ENCODE measurements at regions not wholly inside any gene's neighbourhood (a gene's known extent, or its start where the extent isn't known, plus 50 kb on each side); places are given as distances from the start of the nearest gene placed in this dataset.

DNA sequence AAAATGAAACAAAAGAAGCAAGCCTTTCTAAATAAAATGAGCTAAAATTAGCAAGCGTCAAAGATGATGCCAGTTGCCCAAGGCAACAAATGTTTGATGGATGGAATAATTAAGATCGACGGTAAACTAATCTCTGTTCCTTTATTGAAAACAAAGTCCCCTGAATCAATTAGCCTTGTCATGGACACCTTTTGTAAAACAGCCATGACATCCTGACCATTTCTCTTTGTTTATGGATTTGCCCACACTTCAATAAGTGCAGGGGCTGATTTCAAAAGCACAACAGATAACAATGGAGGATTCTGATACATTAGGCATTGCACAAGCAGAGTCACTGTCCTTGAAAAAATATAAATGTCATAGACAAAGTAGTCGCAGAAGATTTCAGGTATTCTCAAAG lies 160.1 kb upstream of the HNRNPA3 start:
- DNase-seq: no peak
- intact Hi-C loops (cut with micrococcal nuclease): no loop called here
- ATAC-seq: no peak

DNA sequence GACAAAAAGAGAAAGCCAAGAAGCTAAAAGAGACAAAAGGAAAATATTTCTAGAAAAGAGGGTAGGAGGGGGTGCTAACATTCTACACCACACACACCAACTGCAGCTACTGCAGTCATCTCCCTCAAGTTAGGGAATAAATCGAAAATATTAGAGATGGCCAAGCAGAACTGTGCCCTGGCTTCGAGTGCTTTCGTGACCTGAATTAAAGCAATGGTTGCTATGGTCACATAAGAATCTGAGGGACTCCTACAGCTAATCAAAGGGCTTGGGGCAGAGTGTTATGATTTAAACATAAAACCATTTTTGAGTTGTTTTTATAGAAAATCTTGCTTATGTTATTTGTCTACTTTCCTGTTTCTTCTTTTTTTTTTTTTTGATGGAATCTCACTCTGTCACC lies 159.6 kb upstream of the HNRNPA3 start:
- intact Hi-C loops (cut with micrococcal nuclease): no loop called here
- DNase-seq (no peak), ATAC-seq (no peak)

DNA sequence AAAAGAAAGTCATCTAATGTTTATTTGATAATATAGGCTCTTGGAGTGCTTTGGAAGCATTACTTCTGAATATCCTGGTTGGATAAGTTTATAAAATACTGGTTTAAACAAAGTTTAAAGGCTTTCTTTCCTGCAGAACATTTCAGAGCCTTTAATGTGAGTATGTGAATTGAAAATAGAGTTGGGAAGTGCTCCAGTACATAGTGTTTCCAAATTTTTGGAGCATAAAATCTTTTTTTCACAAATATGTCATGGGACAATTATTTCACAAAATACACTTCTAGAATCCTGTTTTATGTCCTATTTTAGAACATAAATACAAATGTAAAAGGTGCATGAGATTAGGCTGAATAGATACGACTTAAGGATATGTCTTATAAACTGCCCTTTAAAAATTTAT lies 158.9 kb upstream of the HNRNPA3 start:
- ATAC-seq: no peak
- no peak for DNase-seq
- intact Hi-C loops (cut with micrococcal nuclease): no loop called here

DNA sequence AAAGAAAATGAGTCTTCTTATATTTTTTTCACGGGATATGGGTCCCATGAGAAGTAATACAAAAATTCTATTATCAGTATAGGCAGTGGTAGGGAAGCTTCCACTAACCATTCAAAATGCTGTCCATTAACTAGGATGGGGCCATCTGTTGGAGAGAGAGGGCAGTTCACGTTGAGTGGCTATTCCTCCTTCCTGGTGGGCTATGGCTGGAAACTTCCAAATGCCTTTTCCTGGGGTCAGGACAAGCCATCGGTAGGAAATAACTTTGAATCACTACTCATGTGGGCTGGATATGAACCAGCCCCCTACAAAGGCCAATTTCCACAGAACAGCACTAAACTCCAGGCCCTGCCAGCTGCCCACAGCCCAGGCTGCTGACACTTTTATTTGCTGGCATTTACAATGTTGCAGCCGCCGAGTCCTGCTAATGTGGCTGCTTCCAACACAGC lies 156.1 kb upstream of the HNRNPA3 start:
- ATAC-seq (no peak), DNase-seq (no peak)
- intact Hi-C loops (cut with micrococcal nuclease): no loop called here

DNA sequence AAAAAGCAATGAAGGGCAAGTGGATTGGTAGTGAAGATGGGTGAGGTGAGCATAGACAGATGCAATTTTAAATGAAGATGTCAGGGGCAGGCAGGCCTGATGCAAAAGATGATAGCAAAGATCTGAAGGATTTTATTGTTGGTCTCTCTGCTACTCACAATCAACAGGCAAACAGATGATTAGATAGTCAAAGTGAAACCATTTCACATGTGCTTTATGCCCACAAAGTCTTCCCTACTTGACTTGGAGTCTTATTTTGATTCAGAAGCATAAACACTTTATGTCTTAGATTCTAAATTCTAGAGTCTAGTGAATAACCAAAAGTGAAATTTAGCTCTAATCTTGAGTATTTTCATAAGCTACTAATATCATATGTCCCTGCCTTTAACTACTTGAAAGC lies 153.8 kb upstream of the HNRNPA3 start:
- DNase-seq (no peak), ATAC-seq (no peak)

DNA sequence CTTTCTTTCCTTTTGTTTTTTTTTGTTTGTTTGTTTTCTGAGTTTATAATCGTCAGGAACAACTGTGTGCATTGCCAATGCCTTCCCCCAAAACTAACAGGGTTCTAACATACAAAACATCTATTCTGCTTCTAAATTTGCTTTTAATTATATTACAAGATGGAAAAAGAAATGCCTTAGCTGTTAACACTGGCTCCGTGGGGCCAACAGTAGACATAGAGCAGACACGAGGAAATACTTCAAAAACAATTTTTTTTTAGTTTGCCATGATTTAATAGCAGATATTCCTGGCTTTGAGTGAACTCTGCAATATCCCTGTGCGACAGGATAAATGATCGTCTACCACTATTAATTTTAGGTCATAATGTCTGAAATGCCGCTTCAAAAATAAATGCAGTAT lies 153.3 kb upstream of the HNRNPA3 start:
- intact Hi-C loops (cut with micrococcal nuclease): no loop called here
- ATAC-seq: no peak
- DNase-seq: no peak

More for the DNA sequence above, 153.8 kb upstream of the HNRNPA3 start:
- intact Hi-C loops (cut with micrococcal nuclease): no loop called here

DNA sequence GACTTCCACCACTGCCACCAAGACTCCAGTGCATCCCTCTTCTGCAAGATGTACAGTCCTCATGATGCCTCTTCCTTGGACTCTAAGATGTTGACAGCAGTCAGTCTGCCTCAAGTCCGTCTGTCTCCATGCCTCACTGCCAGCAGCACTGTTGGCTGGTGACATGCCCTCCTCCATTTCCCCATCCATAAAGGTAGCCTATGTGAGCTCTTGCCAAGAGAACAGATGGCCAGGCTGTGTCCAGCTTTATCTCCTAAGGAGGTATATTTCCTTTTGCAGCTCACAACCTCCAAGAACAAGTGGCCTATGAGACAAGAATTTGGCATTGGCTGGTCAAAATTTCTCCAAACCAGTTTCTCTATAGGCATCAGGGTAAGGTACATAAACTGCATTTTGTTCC lies 149.3 kb upstream of the HNRNPA3 start:
- DNase-seq: no peak
- ATAC-seq: no peak
- intact Hi-C loops (cut with micrococcal nuclease): no loop called here

DNA sequence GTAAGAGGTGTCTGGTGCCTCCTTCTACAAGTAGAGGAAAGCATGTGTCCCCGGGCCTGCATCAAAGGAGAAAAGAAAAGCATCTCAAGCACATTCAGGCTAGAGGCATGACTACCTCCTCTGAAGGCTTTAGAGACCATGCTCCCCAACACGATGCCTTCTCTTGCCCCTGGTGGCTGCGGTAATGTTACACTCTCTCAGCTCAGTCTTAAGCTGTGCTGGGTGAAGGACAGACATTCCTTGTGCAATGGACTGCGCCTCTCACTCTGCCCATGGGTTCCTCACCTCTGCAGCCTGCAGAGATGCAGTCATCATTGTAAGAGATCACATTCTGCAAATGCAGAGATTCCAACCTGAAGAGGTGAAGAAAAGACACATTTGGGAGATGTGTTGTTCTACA lies 148.2 kb upstream of the HNRNPA3 start:
- intact Hi-C loops (cut with micrococcal nuclease): no loop called here
- DNase-seq (no peak), ATAC-seq (no peak)

DNA sequence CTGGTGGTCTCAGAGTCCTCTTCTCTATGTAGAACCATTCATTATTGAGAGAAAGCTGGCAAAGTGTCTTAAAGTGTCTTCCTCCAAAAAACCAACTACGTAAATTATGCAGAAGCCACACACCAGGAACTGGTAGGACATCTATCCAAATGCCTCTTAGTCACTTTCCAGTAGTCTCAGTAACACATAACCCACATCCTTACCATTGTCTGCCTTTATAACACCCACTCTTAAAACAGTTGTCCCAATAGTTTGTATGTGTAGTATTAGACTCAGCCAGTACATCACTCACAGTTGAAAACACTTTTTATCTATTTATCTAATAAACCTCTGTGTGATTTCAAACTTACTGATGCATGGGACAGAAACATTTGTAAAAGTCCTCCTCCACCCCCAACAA lies 143.6 kb upstream of the HNRNPA3 start:
- DNase-seq (no peak), ATAC-seq (no peak)
- intact Hi-C loops (cut with micrococcal nuclease): no loop called here

DNA sequence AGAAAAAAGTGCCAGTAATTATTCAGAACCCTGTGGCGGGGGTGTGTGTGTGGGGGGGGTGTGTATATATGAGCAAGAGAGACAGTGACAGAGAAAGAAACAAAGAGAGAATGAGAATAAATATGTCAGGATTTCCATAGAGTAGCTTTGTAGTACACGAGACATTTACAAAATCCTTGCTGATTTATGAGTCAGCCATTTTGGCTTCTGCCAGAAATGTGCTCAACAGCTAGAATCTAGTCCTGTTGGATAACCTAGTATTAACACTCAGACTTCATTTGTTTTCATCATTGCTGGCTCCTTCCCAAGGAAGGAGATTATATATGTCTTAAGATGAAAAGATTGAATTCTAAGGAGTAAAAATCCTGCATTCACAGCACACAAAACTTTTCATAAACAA lies 140.5 kb upstream of the HNRNPA3 start:
- intact Hi-C loops (cut with micrococcal nuclease): no loop called here
- no peak for DNase-seq
- no peak for ATAC-seq

DNA sequence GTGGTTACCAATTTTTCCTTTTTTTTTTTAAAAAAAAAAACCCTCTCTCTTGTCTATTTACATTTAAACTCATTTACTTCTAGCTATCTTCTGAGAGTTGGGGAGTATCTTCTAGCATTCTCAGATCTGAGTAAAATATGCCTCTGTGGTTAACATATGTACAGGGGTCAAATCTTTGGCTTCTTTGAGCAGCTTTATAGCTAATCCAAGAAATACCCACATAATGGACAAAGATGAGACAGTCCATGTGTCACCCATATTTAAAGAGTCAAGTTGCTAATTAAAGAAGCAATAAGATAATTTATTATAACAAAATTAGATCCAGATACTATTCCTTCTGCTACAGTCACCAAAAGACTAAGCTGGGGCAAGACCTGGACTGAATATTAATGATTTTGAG lies 139.0 kb upstream of the HNRNPA3 start:
- intact Hi-C loops (cut with micrococcal nuclease): no loop called here
- DNase-seq (no peak), ATAC-seq (no peak)

DNA sequence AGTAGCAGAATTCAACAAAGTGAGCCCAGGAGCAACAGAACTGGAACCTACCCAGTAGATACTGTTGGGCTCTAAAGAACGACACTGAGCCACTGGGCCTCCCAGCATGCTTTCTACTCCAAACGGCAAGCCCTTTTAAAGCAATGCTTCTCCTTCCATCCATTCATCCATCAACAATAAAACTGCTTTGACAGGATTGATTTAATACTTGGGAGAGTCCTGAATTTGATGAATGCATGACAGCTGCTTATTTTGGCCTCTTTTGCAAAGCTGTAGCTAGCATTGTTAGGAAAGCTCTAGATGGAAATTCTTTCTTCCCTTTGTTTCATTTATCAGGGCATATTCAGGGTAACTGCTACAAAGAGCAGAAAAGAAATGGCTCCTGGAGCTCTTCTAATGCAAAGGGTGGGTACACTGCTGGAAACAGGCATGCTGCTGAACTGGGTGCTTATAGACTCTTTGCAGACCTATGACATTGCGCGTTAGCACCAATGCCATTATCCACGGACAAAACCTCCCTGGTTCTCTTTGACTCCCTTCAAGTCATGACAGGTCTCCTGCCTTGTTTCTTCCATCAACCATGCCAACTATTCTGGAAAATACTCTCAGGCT lies 138.4 kb upstream of the HNRNPA3 start:
- DNase-seq (no peak), ATAC-seq (no peak)
- intact Hi-C loops (cut with micrococcal nuclease): no loop called here

DNA sequence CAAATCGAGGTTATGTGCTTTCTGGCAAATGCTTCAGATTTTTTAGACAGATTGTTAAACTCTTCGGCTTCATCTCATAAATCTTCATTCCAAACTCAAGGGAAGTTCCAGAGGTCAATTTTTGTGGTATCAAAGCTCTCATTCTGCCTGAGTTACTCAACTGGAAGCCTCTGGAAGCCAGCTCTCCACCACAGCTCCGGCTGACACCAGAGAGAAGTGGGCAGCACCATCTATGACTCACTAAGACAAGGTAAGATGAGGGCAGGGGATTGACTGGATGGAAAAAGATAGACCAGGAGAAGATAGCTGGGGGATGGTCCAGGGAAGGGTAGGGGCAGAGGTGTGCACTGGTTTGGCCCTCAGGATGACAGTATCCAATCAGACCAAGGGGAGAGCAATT lies 137.3 kb upstream of the HNRNPA3 start:
- DNase-seq (no peak), ATAC-seq (no peak)
- intact Hi-C loops (cut with micrococcal nuclease): no loop called here

DNA sequence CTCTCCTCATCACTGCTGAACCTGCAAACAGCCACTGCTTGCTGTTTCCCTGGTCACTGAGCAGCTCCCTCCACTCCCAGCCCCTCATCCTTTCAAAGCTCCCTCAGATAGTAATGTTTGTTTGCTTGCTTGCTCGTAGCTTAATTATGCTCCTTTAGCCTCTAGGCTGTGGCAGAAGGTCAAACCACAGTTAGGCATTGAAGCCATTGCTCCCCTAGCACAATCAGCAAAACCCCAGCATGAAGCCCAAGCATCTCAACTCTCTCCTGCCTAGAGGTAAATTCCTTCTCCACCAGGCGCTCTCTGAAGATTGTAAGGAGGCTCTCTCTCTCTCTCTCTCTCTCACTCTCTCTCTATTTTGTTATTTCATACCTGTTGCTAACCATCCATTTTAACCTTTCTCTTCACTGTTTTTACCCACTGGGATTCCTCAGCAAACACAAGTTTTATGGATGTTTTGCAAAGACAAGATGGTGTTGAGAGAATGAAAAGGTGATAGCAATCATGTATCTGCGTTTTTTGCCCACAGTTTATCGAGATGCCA lies 135.9 kb upstream of the HNRNPA3 start:
- intact Hi-C loops (cut with micrococcal nuclease): no loop called here
- DNase-seq: no peak
- ATAC-seq: no peak

DNA sequence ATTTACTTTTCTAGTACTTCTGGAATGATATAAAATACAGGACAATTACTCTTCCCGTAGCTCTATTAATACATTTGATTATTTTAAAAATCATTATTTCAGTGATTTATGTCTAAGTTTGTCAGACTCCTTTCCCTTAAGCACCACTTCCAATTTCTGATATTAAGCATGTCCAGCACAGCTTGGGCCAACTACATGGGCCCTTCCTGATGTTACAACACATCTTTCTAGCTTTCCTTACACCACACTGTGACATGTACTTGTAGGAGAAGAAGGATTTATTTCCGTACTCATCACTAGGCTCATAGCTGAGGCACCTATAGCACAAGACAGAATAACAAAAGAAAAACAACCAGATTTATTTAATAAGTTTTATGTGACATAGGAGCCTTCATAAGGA lies 134.8 kb upstream of the HNRNPA3 start:
- ATAC-seq (no peak), DNase-seq (no peak)
- intact Hi-C loops (cut with micrococcal nuclease): no loop called here

DNA sequence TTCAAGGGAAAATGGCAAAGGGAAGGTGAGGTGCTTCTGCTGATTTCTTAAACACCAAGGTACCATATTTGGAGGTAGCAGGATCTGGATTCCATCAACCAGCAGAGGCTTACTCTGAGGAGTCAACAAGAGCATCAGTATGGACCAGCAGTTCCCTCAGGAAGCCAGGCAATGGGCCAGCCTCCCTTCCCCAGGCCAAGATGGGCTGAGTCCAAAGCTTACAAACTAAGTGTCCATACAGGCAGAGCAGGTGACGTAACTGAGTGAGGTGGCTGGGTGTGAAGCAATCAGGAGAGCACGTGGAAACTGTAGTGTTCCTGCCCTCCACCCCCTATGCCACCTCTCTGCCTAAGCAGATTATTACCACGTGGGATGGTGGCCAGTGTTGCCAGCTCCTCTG lies 134.2 kb upstream of the HNRNPA3 start:
- ATAC-seq (peak; percentile 40), DNase-seq (peak; percentile 47)
- intact Hi-C loops (cut with micrococcal nuclease): no loop called here

DNA sequence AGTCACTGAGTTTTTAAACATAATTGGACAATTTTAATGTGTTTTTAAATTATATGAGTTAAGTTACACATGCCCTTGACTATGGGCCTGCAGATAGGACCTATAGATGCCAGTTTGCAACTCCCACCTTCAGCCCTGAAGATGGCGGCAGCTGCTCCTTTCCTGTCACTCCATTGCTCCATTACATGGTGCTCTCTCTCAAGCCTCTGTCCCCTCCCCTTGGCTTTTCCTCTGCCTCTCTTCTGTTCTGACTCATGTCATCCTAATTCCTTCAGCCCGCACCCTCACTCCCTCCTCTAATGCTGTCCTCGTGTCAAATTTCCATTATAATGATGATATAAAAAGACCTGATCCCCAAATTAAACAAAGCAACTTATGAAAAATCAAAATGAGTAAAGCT lies 133.7 kb upstream of the HNRNPA3 start:
- ATAC-seq (no peak), DNase-seq (no peak)
- intact Hi-C loops (cut with micrococcal nuclease): no loop called here

DNA sequence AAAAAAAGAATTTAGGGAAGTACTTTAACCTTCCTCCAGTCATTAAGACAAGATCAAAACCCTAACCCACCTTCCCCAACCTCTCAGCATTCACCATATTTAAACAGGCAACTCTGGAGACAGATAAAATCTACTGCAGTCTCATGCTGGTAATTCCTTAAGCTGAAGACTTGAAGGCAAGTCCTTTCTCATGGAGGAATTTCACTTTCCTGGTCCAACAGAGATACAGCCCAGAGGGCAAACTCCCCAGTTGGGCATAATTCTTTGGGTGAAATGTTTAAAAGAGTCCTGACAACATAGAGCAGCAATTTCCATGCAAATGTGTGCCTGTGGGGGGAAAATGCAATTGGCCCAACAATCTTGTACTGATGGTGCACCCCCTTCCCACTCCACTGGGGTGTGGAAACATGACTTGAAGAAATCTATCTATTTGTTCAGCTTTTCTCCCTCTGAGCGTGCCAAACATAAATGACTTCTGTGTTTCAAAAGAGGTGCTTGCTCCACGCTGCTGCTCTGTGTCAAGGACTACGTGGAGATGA lies 131.8 kb upstream of the HNRNPA3 start:
- no peak for DNase-seq
- intact Hi-C loops (cut with micrococcal nuclease): no loop called here
- ATAC-seq: no peak

DNA sequence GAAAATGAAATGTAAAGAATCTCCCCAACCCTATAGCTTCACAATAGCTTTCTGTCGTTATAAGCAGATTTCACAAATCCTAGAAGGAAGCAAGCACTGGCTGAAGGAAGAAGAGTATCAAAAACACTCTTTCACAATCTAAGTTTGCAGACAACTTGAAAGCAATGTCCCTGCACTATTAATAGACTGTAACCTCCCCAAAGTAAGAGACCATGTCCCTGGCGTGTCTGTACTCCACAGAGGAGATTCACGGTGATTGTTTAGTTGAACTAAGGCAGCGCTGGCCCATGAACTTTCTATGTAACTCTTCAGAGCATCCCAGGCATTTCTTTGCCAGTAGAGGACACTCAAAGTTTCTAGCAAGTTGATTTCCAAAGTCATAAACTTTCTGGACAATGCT lies 128.0 kb upstream of the HNRNPA3 start:
- ATAC-seq (peak; percentile 38), DNase-seq (no peak)
- intact Hi-C loops (cut with micrococcal nuclease): no loop called here

DNA sequence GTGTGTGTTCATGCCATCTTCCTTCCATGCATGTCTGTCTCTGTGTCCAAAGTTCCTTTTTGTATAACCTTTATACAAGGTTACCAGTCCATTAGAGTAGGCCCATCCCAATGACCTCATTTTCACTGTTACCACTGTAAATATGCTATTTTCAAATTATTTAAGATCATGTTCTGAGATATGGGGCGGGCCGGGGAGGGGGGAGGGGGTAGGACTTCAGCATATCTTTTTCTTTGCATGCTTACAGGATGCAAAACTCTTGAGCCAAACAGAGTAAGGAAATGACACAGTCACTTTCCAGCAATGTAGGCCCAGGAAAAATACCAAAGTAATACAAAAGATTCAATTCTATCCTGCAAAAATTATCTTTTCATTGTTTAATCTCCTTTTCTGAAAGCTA lies 124.1 kb upstream of the HNRNPA3 start:
- no peak for ATAC-seq
- DNase-seq: no peak
- intact Hi-C loops (cut with micrococcal nuclease): no loop called here

DNA sequence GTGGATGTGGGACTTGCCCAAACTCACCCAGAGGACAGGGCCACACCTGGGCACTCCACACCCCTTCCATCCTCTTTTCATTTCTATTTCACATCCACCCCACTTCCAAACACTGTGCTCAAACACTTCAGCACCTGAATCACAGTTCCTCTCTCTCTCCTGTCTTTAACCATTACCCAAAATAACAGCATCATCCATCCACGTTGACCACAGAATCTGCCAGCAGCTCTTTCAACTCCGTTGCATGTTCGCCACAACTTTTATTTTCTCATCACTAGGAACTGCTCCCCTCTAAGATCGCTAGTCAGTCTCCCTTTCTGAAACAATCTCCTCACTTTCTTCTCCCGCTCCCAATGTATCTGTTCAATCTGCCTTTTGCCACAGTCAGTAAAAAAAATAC lies 121.6 kb upstream of the HNRNPA3 start:
- ATAC-seq: no peak
- intact Hi-C loops (cut with micrococcal nuclease): no loop called here
- DNase-seq: no peak

DNA sequence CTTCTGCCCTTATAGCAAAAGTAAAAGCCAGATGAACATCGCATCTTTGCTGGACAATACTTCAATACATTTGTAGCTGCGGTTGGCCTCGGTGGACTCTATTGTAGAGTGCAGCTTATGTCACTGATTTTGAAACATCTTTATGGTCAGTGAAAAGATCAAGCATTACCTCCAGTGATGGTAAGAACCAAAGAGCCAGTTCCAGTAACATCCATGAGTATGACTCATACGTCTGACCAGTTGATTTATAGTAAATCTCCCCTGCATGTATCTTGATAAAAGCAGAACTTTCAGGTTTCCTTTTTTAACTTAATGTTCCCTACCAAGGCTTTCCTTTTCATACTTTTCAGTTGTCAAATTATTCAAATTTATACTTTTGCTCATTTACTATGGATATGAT lies 119.2 kb upstream of the HNRNPA3 start:
- intact Hi-C loops (cut with micrococcal nuclease): no loop called here
- no peak for DNase-seq
- ATAC-seq: no peak

Measured in left ventricle myocardium superior (tissue), 1 donor.